Breast epithelium (tissue), 4 donors: ENCODE measurements at regions not wholly inside any gene's neighbourhood (a gene's known extent, or its start where the extent isn't known, plus 50 kb on each side); places are given as distances from the start of the nearest gene placed in this dataset.

Experiments used
- DNase-seq, 2 donors: peaks; one replicate each; pipeline ENCODE4 v3.0.0-alpha.2; 2019; ENCODE audit warnings: low spot score in 2 of 2
- H3K27ac ChIP-seq, 2 donors: fragments of 200-600 bp; sonication (generic) in 1 of 2; one replicate each; pipeline ENCODE4 v1.5.1; 2016 to 2019; ENCODE audit warnings: mild to moderate bottlenecking in 1 of 2
- H3K27me3 ChIP-seq, 2 donors: fragments of 200-600 bp; sonication (generic) in 1 of 2; one replicate each; pipeline versions ENCODE4 v1.5.1 to v1.6.0; 2017 to 2019; ENCODE audit warnings: control low read depth in 1 of 2, mild to moderate bottlenecking in 1 of 2
- H3K36me3 ChIP-seq: fragments of 200-600 bp; one replicate; pipeline ENCODE4 v1.5.1; 2019
- H3K4me1 ChIP-seq, 2 donors: fragments of 200-600 bp; sonication (generic); one replicate each; pipeline ENCODE4 v1.5.1; 2016 to 2019; ENCODE audit warnings: control low read depth in 1 of 2
- H3K4me3 ChIP-seq, 3 donors: fragments of 200-600 bp; sonication (generic); 1 replicate in 2 of 3; 2 replicates in 1 of 3; pipeline ENCODE4 v1.5.1; 2016 to 2019; ENCODE audit warnings: mild to moderate bottlenecking in 3 of 3, moderate library complexity in 2 of 3
- H3K9me3 ChIP-seq, 2 donors: fragments of 200-600 bp; sonication (generic) in 1 of 2; one replicate each; pipeline ENCODE4 v1.5.1; 2016 to 2019; ENCODE audit warnings: control low read depth in 1 of 2
- CTCF ChIP-seq, 3 donors: fragments of 450-650 bp; IDR thresholded peaks; one replicate each; pipeline ENCODE4 v1.5.1; 2016 to 2017; ENCODE audit warnings: antibody characterized with exemption in 3 of 3, mild to moderate bottlenecking in 3 of 3, moderate library complexity in 3 of 3
- POLR2A ChIP-seq: fragments of 450-650 bp; IDR thresholded peaks from one replicate; pipeline ENCODE4 v1.6.1; 2016; ENCODE audit warnings: antibody characterized with exemption, mild to moderate bottlenecking, moderate library complexity
- POLR2AphosphoS5 ChIP-seq, 3 donors: sonication (generic); formaldehyde crosslinking; IDR thresholded peaks; one replicate each; pipeline ENCODE4 v1.6.1; 2017; ENCODE audit warnings: antibody characterized with exemption in 3 of 3
- intact Hi-C: fragments of 100-400 bp; cut with DNase I; formaldehyde crosslinking; loops from one replicate; pipeline ENCODE4 v1.15.1; 2023; ENCODE audit warnings: low total_unique reads

GRCh38 chr18:75544496-75544895, 117.0 kb upstream of the SMIM21 start:
- TF ChIP-seq POLR2A (no peak), CTCF (IDR thresholded peaks at IDR 0.05) (no peak), POLR2AphosphoS5 (IDR thresholded peaks at IDR 0.05) (no peak)
- Histone ChIP-seq H3K4me3 (no peak overlapping the region), H3K27ac (no peak overlapping the region), H3K4me1 (no peaks in the 10 kb centered on the region), H3K9me3 (no peaks in the 10 kb centered on the region), H3K27me3 (no peaks in the 10 kb centered on the region), H3K36me3 (no peaks in the 10 kb centered on the region)
- DNase-seq = no peak
- intact Hi-C loops = no loop called here

DNA sequence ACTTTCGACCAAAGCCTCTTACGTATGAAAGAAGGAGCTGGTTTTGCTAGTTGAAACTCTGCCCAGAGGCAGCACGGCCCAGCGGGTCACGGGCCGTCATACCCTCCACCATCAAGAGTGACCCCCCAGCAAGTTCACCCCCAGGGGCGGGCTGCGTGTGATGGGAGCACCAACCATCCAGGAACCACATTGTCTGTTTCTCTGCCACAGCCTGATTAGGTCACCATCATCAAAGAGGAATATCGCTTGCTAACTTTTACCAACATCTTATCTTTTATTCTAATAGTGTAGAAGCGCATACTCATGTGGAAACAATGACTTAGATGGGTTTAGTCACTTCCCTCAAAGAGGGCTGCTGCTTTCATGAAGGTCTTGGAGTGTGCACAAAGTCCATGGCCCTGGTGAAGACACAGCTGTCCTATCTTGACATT, 116.6 kb upstream of the SMIM21 start:
- intact Hi-C loops = no loop called here
- no peak for DNase-seq
- Histone ChIP-seq H3K9me3 (no peaks in the 10 kb centered on the region), H3K4me1 (no peaks in the 10 kb centered on the region), H3K27ac (no peak overlapping the region), H3K36me3 (no peaks in the 10 kb centered on the region), H3K4me3 (no peak overlapping the region), H3K27me3 (no peaks in the 10 kb centered on the region)
- TF ChIP-seq POLR2AphosphoS5 (IDR thresholded peaks at IDR 0.05) = no peak
- no peak for TF ChIP-seq POLR2A
- no peak for TF ChIP-seq CTCF (IDR thresholded peaks at IDR 0.05)

DNA sequence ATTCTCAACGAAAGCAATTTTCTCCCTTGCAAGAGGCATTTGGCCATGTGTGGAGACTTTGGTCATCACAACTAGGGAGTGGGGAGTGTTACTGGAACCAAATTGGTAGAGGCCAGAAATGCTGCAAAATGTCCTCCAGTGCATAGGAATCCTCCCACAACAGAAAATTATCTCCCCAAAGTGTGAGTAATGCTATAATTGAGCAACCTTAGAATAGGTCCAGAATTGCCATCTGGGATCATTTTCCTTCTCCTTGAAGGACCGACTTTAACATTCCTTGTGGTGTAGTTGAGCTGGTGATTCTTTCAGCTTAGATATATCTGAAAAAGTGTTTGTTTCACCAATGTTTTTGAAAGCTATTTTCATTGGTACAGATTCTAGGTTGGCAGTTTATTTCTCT, 111.2 kb upstream of the SMIM21 start:
- DNase-seq = no peak

GRCh38 chr18:75533950-75534349, 106.4 kb upstream of the SMIM21 start:
- DNase-seq = no peak
- no peak overlapping the region for H3K4me3 ChIP-seq
- H3K36me3 ChIP-seq = no peaks in the 10 kb centered on the region
- no peak overlapping the region for H3K27ac ChIP-seq
- H3K27me3 ChIP-seq = no peaks in the 10 kb centered on the region
- H3K9me3 ChIP-seq = no peaks in the 10 kb centered on the region
- TF ChIP-seq POLR2AphosphoS5 (IDR thresholded peaks at IDR 0.05) = no peak
- TF ChIP-seq POLR2A = no peak
- no peak for TF ChIP-seq CTCF (IDR thresholded peaks at IDR 0.05)
- no peaks in the 10 kb centered on the region for H3K4me1 ChIP-seq
- intact Hi-C loops = no loop called here

More for the DNA sequence above, 111.2 kb upstream of the SMIM21 start:
- intact Hi-C loops = no loop called here
- H3K4me1 ChIP-seq = no peaks in the 10 kb centered on the region
- no peak overlapping the region for H3K27ac ChIP-seq
- no peaks in the 10 kb centered on the region for H3K27me3 ChIP-seq
- TF ChIP-seq POLR2AphosphoS5 (IDR thresholded peaks at IDR 0.05) = no peak
- TF ChIP-seq POLR2A = no peak
- no peak for TF ChIP-seq CTCF (IDR thresholded peaks at IDR 0.05)
- H3K4me3 ChIP-seq = no peak overlapping the region
- no peaks in the 10 kb centered on the region for H3K9me3 ChIP-seq
- no peaks in the 10 kb centered on the region for H3K36me3 ChIP-seq

- Histone ChIP-seq H3K27ac (no peak overlapping the region), H3K36me3 (no peaks in the 10 kb centered on the region), H3K27me3 (no peaks in the 10 kb centered on the region), H3K9me3 (no peaks in the 10 kb centered on the region), H3K4me1 (no peaks in the 10 kb centered on the region), H3K4me3 (no peak overlapping the region)
- no peak for TF ChIP-seq CTCF (IDR thresholded peaks at IDR 0.05)
- no peak for TF ChIP-seq POLR2A
- TF ChIP-seq POLR2AphosphoS5 (IDR thresholded peaks at IDR 0.05) = no peak
- DNase-seq = no peak
- intact Hi-C loops = no loop called here
Observed at GRCh38 chr18:75533209-75533608, 105.7 kb upstream of the SMIM21 start.
